Ovary (tissue), 7 donors: ENCODE measurements at regions not wholly inside any gene's neighbourhood (a gene's known extent, or its start where the extent isn't known, plus 50 kb on each side); places are given as distances from the start of the nearest gene placed in this dataset.

ENCODE experiments used
- DNase-seq, 5 donors: peaks; one replicate each; pipeline ENCODE4 v3.0.0-alpha.2; 2019 to 2020
- H3K27ac ChIP-seq, 2 donors: fragments of 200-600 bp; one replicate each; pipeline versions ENCODE4 v1.5.1 to v1.8.0; 2019 to 2022
- H3K27me3 ChIP-seq: fragments of 200-600 bp; one replicate; pipeline ENCODE4 v1.8.0; 2022
- H3K36me3 ChIP-seq: fragments of 200-600 bp; sonication (generic); one replicate; pipeline ENCODE4 v1.5.1; 2019
- H3K4me1 ChIP-seq: one replicate; pipeline ENCODE4 v1.8.1; 2013; ENCODE audit warnings: mild to moderate bottlenecking, moderate library complexity; ENCODE audit not compliant: insufficient read depth
- H3K4me3 ChIP-seq: fragments of 200-600 bp; sonication (generic); one replicate; pipeline ENCODE4 v1.5.1; 2017
- H3K9me3 ChIP-seq, 2 donors: fragments of 200-600 bp in 1 of 2; sonication (generic) in 1 of 2; one replicate each; pipeline versions ENCODE4 v1.5.1 to v1.8.1; 2013 to 2019; ENCODE audit warnings: mild to moderate bottlenecking in 1 of 2, moderate library complexity in 1 of 2
- EP300 ChIP-seq: sonication (generic); formaldehyde crosslinking; IDR thresholded peaks from one replicate; pipeline ENCODE4 v1.6.1; 2017; ENCODE audit warnings: antibody characterized with exemption
- POLR2A ChIP-seq: fragments of 450-650 bp; IDR thresholded peaks from one replicate; pipeline ENCODE4 v1.6.1; 2017; ENCODE audit warnings: antibody characterized with exemption, mild to moderate bottlenecking, moderate library complexity
- WGBS, 3 donors: extraction: QIAGEN DNeasy Blood & Tissue Kit in 1 of 3; methylation state at CpG; one replicate each; pipeline versions ENCODE4 v1.1.5 to v1.1.7; 2013 to 2017; 5-methylcytosine and 5-hydroxymethylcytosine counted together
- intact Hi-C, 4 donors: fragments of 100-400 bp; cut with DNase I; formaldehyde crosslinking; loops; one replicate each; pipeline versions ENCODE4 v1.11.0 to v1.15.1; 2022 to 2023
- TF ChIP-seq, protein P1 (sequence below), 3 donors: fragments of 450-650 bp in 2 of 3; fragments of 200-600 bp in 1 of 3; IDR thresholded peaks; one replicate each; pipeline versions ENCODE4 v1.5.1 to v1.8.0; 2016 to 2022; ENCODE audit warnings: antibody characterized with exemption in 3 of 3, mild to moderate bottlenecking in 1 of 3
- donor health status: DM: no; HTN: no; CAD: no; lungs with moderate emphysema.
- donor health status: DM: no; HTN: no; CAD: no.
- donor health status: Bipolar disorder and iron deficiency.
- donor health status: DM: no; HTN: no; CAD: no.
- donor health status: DM: yes; HTN: yes; CAD: no.

GRCh38 chr10:105844241-105844640 lies 1203.2 kb downstream of the SORCS3 start:
- intact Hi-C loops = no loop called here
- Histone ChIP-seq H3K27ac (no peak overlapping the region), H3K36me3 (no peaks in the 10 kb centered on the region), H3K27me3 (no peaks in the 10 kb centered on the region), H3K9me3 (no peaks in the 10 kb centered on the region), H3K4me3 (no peak overlapping the region), H3K4me1 (no peaks in the 10 kb centered on the region)
- DNase-seq = no peak
- TF ChIP-seq POLR2A (no peak), EP300 (no peak)
- TF ChIP-seq, protein P1, sequence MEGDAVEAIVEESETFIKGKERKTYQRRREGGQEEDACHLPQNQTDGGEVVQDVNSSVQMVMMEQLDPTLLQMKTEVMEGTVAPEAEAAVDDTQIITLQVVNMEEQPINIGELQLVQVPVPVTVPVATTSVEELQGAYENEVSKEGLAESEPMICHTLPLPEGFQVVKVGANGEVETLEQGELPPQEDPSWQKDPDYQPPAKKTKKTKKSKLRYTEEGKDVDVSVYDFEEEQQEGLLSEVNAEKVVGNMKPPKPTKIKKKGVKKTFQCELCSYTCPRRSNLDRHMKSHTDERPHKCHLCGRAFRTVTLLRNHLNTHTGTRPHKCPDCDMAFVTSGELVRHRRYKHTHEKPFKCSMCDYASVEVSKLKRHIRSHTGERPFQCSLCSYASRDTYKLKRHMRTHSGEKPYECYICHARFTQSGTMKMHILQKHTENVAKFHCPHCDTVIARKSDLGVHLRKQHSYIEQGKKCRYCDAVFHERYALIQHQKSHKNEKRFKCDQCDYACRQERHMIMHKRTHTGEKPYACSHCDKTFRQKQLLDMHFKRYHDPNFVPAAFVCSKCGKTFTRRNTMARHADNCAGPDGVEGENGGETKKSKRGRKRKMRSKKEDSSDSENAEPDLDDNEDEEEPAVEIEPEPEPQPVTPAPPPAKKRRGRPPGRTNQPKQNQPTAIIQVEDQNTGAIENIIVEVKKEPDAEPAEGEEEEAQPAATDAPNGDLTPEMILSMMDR (IDR thresholded peaks at IDR 0.05) = no peak
- WGBS, 3 donors = 48 to 64% (median 60%) methylated on average over 4 of the region's 4 CpGs

GRCh38 chr10:105843786-105844185 lies 1202.7 kb downstream of the SORCS3 start:
- no peaks in the 10 kb centered on the region for H3K36me3 ChIP-seq
- no peaks in the 10 kb centered on the region for H3K27me3 ChIP-seq
- no peak for DNase-seq
- no peaks in the 10 kb centered on the region for H3K4me1 ChIP-seq
- TF ChIP-seq, protein P1 (IDR thresholded peaks at IDR 0.05) = no peak
- TF ChIP-seq EP300 (no peak), POLR2A (no peak)
- WGBS, 3 donors = 55 to 68% (median 59%) methylated on average over 3 of the region's 3 CpGs
- intact Hi-C loops = no loop called here
- H3K9me3 ChIP-seq = no peaks in the 10 kb centered on the region
- no peak overlapping the region for H3K27ac ChIP-seq
- no peak overlapping the region for H3K4me3 ChIP-seq

GRCh38 chr10:105840288-105840770 lies 1199.2 kb downstream of the SORCS3 start:
- Histone ChIP-seq H3K27ac (no peak overlapping the region), H3K9me3 (no peaks in the 10 kb centered on the region), H3K36me3 (no peaks in the 10 kb centered on the region), H3K27me3 (no peaks in the 10 kb centered on the region), H3K4me3 (no peak overlapping the region), H3K4me1 (no peaks in the 10 kb centered on the region)
- intact Hi-C loops = no loop called here
- 70 to 76% (median 73%) methylated on average over 6 of the region's 6 CpGs for WGBS, 3 donors
- no peak for DNase-seq
- no peak for TF ChIP-seq POLR2A
- no peak for TF ChIP-seq EP300
- TF ChIP-seq, protein P1 (IDR thresholded peaks at IDR 0.05) = no peak

DNA sequence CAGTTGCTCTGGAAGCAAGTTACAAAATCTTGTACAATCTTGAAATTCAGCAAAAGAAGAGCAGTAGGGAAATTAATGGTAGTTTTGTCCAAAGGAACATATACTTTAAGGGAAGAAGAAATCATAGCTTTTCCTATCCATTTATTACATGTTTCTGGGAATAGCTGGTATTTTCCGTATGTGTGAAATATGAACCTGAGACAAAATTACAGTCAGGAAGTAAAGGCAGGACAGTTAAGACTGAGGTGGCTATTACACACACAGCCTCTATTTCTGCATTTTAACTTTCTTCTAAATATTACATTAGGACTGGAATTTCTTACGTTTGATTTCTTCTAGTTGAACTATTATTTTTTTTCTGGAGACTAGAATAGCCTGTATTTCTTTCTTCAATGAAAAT lies 1197.3 kb downstream of the SORCS3 start:
- TF ChIP-seq EP300 (no peak), POLR2A (no peak)
- TF ChIP-seq, protein P1 (IDR thresholded peaks at IDR 0.05) = no peak
- intact Hi-C loops = no loop called here
- H3K9me3 ChIP-seq = no peaks in the 10 kb centered on the region
- H3K27ac ChIP-seq = no peak overlapping the region
- H3K27me3 ChIP-seq = no peaks in the 10 kb centered on the region
- 5 to 14% (median 8%) methylated on average over 2 of the region's 2 CpGs for WGBS, 3 donors
- H3K4me3 ChIP-seq = peak overlapping the region; percentile 16
- H3K36me3 ChIP-seq = no peaks in the 10 kb centered on the region
- DNase-seq = no peak
- no peaks in the 10 kb centered on the region for H3K4me1 ChIP-seq
